Activated CD8-positive, alpha-beta memory T cell treated with anti-CD3 and anti-CD28 coated beads, Interleukin-2, amount 10 ng/mL, durations not matched to agents 7 days and 5 days (primary cell): ENCODE measurements at regions not wholly inside any gene's neighbourhood (a gene's known extent, or its start where the extent isn't known, plus 50 kb on each side); places are given as distances from the start of the nearest gene placed in this dataset.

Experiments used
- ATAC-seq: fragments of 150-1000 bp; cut with Tn5 transposase; one replicate; pipeline ENCODE4 v1.10.0; 2021; ENCODE audit warnings: moderate library complexity
- CTCF ChIA-PET: fragments of 350-600 bp; sonication (Branson Sonifier 250); formaldehyde crosslinking; loops from one replicate; lab custom pipeline; 2021; ENCODE audit warnings: antibody characterized with exemption; lab: Charles Lee
- DNase-seq: peaks from one replicate; pipeline ENCODE4 v3.0.0-alpha.2; 2020
- H3K27ac Mint-ChIP-seq: one replicate; pipeline ENCODE4 v1.8.0; 2021; ENCODE audit warnings: mild to moderate bottlenecking, mixed read lengths
- H3K27me3 Mint-ChIP-seq: one replicate; pipeline ENCODE4 v1.8.0; 2021; ENCODE audit warnings: mixed read lengths
- H3K36me3 Mint-ChIP-seq: one replicate; pipeline ENCODE4 v1.8.0; 2021; ENCODE audit warnings: mild to moderate bottlenecking, mixed read lengths
- H3K4me1 Mint-ChIP-seq: one replicate; pipeline ENCODE4 v1.8.0; 2021; ENCODE audit warnings: mixed read lengths
- H3K4me3 Mint-ChIP-seq: one replicate; pipeline ENCODE4 v1.8.0; 2021; ENCODE audit warnings: mild to moderate bottlenecking, moderate library complexity, mixed read lengths
- H3K9me3 Mint-ChIP-seq: one replicate; pipeline ENCODE4 v1.8.0; 2022; ENCODE audit warnings: low read depth, mixed read lengths

DNA sequence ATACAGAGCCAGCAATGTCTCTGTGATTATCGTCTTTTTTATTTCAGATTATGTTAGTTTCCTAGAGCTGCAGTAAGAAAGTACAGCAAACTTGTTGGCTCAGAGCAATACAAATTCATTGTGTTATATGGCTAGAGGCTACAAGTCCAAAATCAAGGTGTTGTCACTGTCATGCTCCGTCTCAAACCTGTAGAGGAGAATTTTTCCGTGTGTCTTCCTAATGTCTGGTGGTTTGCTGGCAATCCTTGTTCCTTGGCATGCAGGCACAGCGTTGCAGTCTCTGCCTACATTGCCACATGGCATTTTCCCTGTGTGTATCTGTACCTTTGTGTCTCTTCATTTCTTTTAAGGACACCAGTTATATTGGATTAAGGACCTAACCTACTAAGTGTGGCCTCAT lies 244.4 kb downstream of the LRRIQ3 start:
- Mint-ChIP-seq H3K27me3 (no peaks in the 10 kb centered on the region), H3K4me1 (no peaks in the 10 kb centered on the region), H3K9me3 (no peaks in the 10 kb centered on the region), H3K4me3 (no peak overlapping the region), H3K27ac (no peak overlapping the region), H3K36me3 (no peaks in the 10 kb centered on the region)
- DNase-seq = no peak
- CTCF ChIA-PET = no interaction called here
- ATAC-seq = no peak

DNA sequence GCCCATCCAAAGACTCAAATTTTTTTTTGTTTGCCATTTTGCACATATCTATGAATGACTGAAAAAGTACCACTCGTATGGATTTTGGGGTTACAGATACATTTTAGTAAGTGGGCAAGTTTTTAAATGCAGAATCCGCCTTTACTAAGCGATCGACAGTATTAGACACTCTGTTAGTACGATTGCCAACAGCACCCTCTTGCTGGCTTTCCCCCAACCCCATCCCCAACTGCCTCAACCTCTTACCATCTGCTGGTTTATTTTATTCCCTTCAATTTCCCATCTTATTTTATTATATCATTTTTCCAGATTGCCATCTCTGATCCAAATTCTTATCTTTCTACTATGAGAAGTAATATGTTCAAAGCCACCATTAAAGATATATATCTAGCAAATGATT lies 244.8 kb downstream of the LRRIQ3 start:
- no peak overlapping the region for H3K27ac Mint-ChIP-seq
- H3K4me3 Mint-ChIP-seq = no peak overlapping the region
- ATAC-seq = no peak
- CTCF ChIA-PET = no interaction called here
- no peaks in the 10 kb centered on the region for H3K27me3 Mint-ChIP-seq
- DNase-seq = no peak
- H3K4me1 Mint-ChIP-seq = no peaks in the 10 kb centered on the region
- no peaks in the 10 kb centered on the region for H3K36me3 Mint-ChIP-seq
- H3K9me3 Mint-ChIP-seq = no peaks in the 10 kb centered on the region

DNA sequence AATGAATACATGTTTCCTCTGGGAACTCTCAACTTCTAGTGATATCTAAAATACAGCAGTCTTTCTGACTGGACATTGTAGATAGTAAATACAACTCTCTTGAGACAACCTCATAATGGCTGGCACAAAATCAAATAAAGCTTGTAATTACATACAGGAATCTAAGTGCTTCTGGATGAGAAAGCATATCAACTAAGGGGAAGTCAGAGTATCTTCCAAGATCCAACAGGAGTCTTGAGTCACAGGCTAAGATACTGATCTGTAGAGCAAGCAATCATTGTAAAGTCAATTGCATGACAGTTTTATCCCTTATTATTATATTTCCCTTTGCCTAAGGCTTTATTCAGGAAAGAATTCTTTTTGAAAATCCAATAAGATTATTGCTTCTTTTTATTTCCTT lies 249.9 kb downstream of the LRRIQ3 start:
- DNase-seq (no peak), ATAC-seq (no peak)
- H3K36me3 Mint-ChIP-seq = no peaks in the 10 kb centered on the region
- no peaks in the 10 kb centered on the region for H3K9me3 Mint-ChIP-seq
- no peak overlapping the region for H3K4me3 Mint-ChIP-seq
- H3K27ac Mint-ChIP-seq = no peak overlapping the region
- no peaks in the 10 kb centered on the region for H3K27me3 Mint-ChIP-seq
- CTCF ChIA-PET = no interaction called here
- no peaks in the 10 kb centered on the region for H3K4me1 Mint-ChIP-seq

DNA sequence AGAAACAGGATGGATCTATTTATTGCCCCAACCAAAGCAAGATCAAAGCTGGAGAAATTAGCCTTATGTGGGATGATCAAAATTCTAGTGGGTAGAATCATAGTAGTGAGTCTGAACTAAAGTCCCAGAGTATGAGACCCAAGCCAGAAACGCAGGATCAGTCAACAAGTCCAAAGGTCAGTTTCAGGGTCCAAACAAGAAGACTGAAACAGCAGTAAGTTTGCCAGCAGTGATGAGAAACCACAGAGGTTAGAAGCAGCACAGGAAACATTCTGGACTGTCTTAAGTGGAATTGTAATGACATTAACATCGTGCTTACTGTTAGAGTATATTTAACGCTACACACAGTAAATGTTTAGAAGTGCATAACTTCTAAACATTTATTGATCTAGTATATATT lies 251.0 kb downstream of the LRRIQ3 start:
- no peak overlapping the region for H3K27ac Mint-ChIP-seq
- CTCF ChIA-PET = no interaction called here
- DNase-seq (no peak), ATAC-seq (no peak)
- H3K4me1 Mint-ChIP-seq = no peaks in the 10 kb centered on the region
- no peaks in the 10 kb centered on the region for H3K9me3 Mint-ChIP-seq
- H3K4me3 Mint-ChIP-seq = no peak overlapping the region
- H3K36me3 Mint-ChIP-seq = no peaks in the 10 kb centered on the region
- H3K27me3 Mint-ChIP-seq = no peaks in the 10 kb centered on the region

DNA sequence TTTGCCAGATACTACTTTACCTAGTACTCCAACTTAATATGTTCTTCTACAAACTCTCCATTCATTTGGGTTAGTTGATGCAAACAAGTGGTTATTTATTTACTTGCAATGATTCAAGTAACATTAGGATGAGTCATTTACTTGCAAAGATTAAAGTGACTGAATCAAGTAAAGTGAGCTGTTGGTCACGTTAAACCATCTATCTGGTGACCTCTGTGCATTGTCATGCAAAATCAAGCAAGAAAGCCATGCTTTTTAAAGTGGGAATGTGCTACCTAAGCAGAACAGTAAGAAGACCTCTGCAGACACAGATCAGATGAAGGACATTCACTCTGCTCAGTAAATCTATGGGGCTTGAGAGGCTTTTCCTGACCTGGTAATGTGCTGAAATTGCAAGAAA lies 254.7 kb downstream of the LRRIQ3 start:
- Mint-ChIP-seq H3K4me1 (no peaks in the 10 kb centered on the region), H3K27ac (no peak overlapping the region), H3K27me3 (no peaks in the 10 kb centered on the region), H3K4me3 (no peak overlapping the region), H3K9me3 (no peaks in the 10 kb centered on the region), H3K36me3 (no peaks in the 10 kb centered on the region)
- ATAC-seq = no peak
- DNase-seq = no peak
- CTCF ChIA-PET = no interaction called here

DNA sequence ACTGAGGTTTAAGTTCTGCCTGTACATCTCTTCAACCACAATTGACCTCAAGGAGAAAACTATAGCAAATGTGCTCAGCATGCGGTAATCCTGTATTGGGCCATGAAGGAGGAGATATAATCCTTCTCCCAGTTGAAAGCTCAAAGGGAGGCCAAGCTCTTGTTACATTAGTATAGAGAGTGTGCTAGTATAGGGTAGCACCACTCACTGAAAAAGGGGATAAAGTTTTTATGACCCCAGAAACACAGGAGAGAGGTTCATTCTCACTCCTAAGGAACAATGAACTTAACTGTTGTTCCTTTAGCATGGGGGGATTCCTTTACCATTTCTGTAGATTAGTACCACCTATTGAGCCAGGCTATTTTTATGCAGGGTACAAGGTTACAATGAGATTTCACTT lies 267.7 kb downstream of the LRRIQ3 start:
- H3K27ac Mint-ChIP-seq = no peak overlapping the region
- CTCF ChIA-PET = no interaction called here
- H3K4me1 Mint-ChIP-seq = no peaks in the 10 kb centered on the region
- H3K36me3 Mint-ChIP-seq = no peaks in the 10 kb centered on the region
- H3K27me3 Mint-ChIP-seq = no peaks in the 10 kb centered on the region
- no peak for DNase-seq
- H3K4me3 Mint-ChIP-seq = no peak overlapping the region
- H3K9me3 Mint-ChIP-seq = no peaks in the 10 kb centered on the region
- no peak for ATAC-seq

DNA sequence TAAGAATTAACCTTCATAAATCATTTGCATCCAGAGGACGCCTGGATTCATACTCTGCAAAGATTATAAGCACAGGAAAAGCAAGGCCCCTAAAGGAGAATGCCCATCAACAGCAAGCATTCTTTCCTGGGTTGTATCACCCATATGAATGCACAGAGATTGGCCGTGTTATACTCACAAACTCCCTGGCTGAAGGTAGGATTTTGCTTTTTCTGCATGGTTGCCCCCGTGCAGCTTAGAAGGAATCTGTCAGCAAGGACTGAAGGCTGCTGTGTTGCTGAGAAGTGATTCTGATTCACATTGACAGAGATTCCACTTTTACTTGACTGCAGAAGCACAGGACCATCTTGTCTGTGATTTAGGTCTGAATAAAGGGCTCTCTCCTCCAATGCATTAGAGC lies 283.0 kb downstream of the LRRIQ3 start:
- H3K27ac Mint-ChIP-seq = no peak overlapping the region
- no peak overlapping the region for H3K4me3 Mint-ChIP-seq
- CTCF ChIA-PET = no interaction called here
- peaks cover 5% of the 10 kb centered on the region for H3K9me3 Mint-ChIP-seq
- no peaks in the 10 kb centered on the region for H3K4me1 Mint-ChIP-seq
- no peak for DNase-seq
- ATAC-seq = no peak
- no peaks in the 10 kb centered on the region for H3K36me3 Mint-ChIP-seq
- H3K27me3 Mint-ChIP-seq = no peaks in the 10 kb centered on the region

DNA sequence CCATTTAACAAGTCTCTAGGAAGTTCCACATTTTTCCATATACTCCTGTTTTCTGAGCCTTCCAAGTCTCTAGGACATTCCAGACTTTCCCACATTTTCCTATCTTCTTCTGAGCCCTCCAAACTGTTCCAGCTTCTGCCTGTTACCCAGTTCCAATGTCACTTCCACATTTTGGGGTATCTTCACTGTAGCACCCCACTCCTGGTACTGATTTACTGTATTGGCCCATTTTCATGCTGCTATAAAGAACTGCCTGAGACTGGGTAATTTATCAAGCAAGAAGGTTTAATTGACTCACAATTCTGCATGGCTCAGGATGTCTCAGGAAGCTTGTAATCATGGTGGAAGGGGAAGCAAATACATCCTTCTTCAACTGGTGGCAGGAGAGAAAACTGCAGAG lies 285.0 kb downstream of the LRRIQ3 start:
- Mint-ChIP-seq H3K4me3 (no peak overlapping the region), H3K27ac (no peak overlapping the region), H3K4me1 (no peaks in the 10 kb centered on the region), H3K9me3 (peaks cover 5% of the 10 kb centered on the region), H3K27me3 (no peaks in the 10 kb centered on the region), H3K36me3 (no peaks in the 10 kb centered on the region)
- CTCF ChIA-PET = no interaction called here
- no peak for ATAC-seq
- no peak for DNase-seq

DNA sequence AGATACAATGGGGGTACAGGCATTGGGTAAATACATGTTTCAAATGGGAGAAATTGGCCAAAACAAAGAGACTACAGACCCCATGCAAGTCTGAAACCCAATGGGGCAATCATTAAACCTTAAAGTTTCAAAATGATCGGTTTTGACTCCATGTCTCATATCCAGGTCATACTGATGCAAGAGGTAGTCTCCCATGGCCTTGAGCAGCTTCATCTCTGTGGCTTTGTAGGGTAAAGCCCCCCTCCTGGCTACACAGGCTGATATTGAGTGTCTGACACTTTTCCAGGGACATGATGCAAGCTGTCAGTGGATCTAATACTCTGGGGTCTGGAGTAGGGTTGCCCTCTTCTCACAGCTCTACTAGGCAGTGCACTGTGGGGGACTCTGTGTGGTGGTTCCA lies 286.1 kb downstream of the LRRIQ3 start:
- Mint-ChIP-seq H3K36me3 (no peaks in the 10 kb centered on the region), H3K4me1 (no peaks in the 10 kb centered on the region), H3K9me3 (peaks cover 5% of the 10 kb centered on the region), H3K27ac (no peak overlapping the region), H3K27me3 (no peaks in the 10 kb centered on the region), H3K4me3 (no peak overlapping the region)
- CTCF ChIA-PET = no interaction called here
- ATAC-seq = no peak
- DNase-seq = no peak

DNA sequence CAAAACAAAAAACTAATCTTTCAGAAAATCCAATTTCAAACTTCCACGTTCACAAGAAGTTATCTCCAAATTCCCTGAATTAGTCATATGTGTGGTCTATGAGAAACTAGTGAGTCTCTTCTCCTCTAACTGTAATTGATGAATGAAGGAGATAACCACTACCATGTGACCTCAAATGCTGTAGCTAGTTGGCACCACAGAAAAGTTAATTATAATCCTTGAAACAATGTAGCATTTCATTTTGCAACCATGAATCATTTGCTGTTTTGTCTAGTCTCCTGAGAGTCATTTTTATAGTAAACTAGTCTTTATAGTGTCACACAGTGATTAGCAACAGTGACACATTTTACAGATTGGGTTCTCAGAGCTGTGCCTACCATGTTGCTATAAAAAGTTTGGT lies 287.5 kb downstream of the LRRIQ3 start:
- DNase-seq (no peak), ATAC-seq (no peak)
- peaks cover 5% of the 10 kb centered on the region for H3K9me3 Mint-ChIP-seq
- H3K36me3 Mint-ChIP-seq = no peaks in the 10 kb centered on the region
- no peaks in the 10 kb centered on the region for H3K27me3 Mint-ChIP-seq
- no peaks in the 10 kb centered on the region for H3K4me1 Mint-ChIP-seq
- CTCF ChIA-PET = no interaction called here
- H3K4me3 Mint-ChIP-seq = no peak overlapping the region
- H3K27ac Mint-ChIP-seq = no peak overlapping the region

DNA sequence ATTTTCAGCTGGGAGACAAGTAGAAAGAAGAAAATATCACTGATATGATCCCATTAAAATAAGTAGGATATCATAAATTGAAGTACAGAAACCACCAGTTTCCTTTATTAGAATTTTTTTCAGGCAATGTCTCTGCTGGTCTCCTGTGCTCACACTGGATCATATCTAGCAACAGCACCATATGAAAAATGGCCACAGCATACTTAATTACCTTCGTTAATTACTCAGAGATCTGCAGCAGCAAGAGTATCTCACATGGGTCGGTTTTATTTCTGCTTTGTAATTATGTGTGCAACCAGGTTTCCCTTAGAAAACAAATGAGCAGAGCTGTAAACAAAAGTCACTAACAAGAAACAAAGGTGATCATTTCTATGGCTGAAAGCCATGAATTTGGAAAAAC lies 287.9 kb downstream of the LRRIQ3 start:
- H3K4me3 Mint-ChIP-seq = no peak overlapping the region
- no peak overlapping the region for H3K27ac Mint-ChIP-seq
- ATAC-seq (no peak), DNase-seq (no peak)
- CTCF ChIA-PET = no interaction called here
- H3K27me3 Mint-ChIP-seq = no peaks in the 10 kb centered on the region
- peaks cover 5% of the 10 kb centered on the region for H3K9me3 Mint-ChIP-seq
- H3K36me3 Mint-ChIP-seq = no peaks in the 10 kb centered on the region
- no peaks in the 10 kb centered on the region for H3K4me1 Mint-ChIP-seq

DNA sequence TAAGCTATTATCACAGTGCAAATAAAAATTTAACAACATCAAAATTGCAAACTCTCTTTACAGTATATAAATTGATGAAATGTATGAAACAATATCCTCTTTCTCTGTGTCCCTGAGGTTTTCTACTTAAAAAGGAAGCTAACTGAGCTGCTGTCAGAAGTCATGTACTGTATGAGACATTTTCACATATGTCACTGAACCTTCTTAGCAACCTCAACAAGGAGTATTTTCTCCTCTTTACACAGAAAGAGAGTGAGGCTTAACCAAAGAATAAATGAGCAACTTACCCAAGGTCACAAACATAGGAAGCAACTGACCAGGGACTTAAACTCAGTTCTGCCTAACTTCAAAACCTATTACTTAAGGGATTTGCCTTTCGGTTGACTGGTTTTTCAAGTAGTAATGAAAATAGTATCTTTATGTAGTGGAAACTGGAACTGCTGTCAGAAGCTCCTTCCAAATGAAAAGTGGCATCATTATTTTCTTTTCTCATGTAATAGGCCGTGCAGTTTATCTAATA lies 288.9 kb downstream of the LRRIQ3 start:
- no peaks in the 10 kb centered on the region for H3K4me1 Mint-ChIP-seq
- H3K27ac Mint-ChIP-seq = no peak overlapping the region
- no peaks in the 10 kb centered on the region for H3K27me3 Mint-ChIP-seq
- ATAC-seq = no peak
- H3K4me3 Mint-ChIP-seq = no peak overlapping the region
- no peak for DNase-seq
- CTCF ChIA-PET = no interaction called here
- H3K9me3 Mint-ChIP-seq = peaks cover 5% of the 10 kb centered on the region
- no peaks in the 10 kb centered on the region for H3K36me3 Mint-ChIP-seq

DNA sequence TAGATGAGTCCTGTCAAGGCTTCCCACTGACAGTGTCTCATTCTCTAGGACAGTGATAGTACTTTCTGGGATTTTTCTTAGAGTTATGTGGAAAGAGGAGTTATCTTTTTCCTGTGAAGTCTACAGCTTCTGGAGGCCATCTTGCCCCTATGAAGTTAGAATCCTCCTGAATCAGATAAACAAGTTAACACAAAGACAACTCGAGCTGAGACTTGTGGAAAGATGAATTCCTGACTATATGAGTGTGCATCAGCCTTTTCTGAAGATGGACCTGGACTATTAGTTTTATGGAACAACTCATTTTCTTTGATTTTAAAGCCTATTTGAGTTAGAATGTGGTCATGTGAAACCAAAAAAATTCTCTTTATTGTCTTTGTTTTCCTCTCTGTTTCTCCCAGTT lies 290.9 kb downstream of the LRRIQ3 start:
- Mint-ChIP-seq H3K27me3 (no peaks in the 10 kb centered on the region), H3K4me3 (no peak overlapping the region), H3K9me3 (no peaks in the 10 kb centered on the region), H3K36me3 (no peaks in the 10 kb centered on the region), H3K27ac (no peak overlapping the region), H3K4me1 (no peaks in the 10 kb centered on the region)
- DNase-seq (no peak), ATAC-seq (no peak)
- CTCF ChIA-PET = no interaction called here

DNA sequence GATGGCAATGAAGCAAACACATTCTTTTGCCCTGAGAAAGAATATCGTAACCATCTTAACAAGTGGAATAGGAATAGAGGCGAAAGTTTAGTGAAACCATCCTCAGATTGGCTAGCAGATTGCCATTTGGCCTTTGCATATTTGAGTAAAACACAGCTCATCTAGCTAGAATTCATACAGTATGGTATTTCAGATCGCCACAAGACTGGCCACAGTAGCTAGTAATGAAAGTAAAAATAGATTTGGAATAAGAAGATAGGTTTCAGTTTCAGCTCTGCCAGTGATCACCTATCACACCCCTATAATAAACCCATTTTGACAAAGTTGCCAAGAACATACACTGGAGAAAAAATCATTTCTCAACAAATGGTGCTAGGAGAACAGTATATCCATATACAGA lies 294.9 kb downstream of the LRRIQ3 start:
- no peak for ATAC-seq
- no peak for DNase-seq
- no peaks in the 10 kb centered on the region for H3K4me1 Mint-ChIP-seq
- no peaks in the 10 kb centered on the region for H3K9me3 Mint-ChIP-seq
- H3K27me3 Mint-ChIP-seq = no peaks in the 10 kb centered on the region
- no peak overlapping the region for H3K27ac Mint-ChIP-seq
- H3K4me3 Mint-ChIP-seq = no peak overlapping the region
- no peaks in the 10 kb centered on the region for H3K36me3 Mint-ChIP-seq
- CTCF ChIA-PET = no interaction called here

DNA sequence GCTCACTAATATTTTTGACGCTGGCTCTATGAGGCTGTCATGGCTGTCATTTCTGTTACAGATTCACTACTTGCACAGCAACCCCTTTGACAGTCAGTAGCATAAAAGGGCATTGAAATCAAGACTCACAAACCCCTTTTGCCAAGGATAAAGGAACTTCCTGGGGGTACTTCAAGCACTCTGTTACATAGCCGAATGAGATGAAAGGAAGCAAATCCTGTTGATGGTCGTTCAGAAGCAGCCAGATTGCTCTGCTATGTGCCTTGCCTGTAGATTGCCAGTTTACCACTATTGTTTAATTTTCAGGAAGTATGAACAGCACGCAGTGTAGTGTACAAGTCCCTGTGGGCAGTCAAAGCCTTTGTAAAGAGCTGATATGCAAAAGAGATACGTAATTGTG lies 296.2 kb downstream of the LRRIQ3 start:
- ATAC-seq (no peak), DNase-seq (no peak)
- no peaks in the 10 kb centered on the region for H3K36me3 Mint-ChIP-seq

More for the DNA sequence above, 296.2 kb downstream of the LRRIQ3 start:
- H3K4me1 Mint-ChIP-seq = no peaks in the 10 kb centered on the region
- CTCF ChIA-PET = no interaction called here
- H3K27ac Mint-ChIP-seq = no peak overlapping the region
- no peaks in the 10 kb centered on the region for H3K27me3 Mint-ChIP-seq
- no peaks in the 10 kb centered on the region for H3K9me3 Mint-ChIP-seq
- no peak overlapping the region for H3K4me3 Mint-ChIP-seq
